Uterus (tissue), 2 donors: ENCODE measurements at regions not wholly inside any gene's neighbourhood (a gene's known extent, or its start where the extent isn't known, plus 50 kb on each side); places are given as distances from the start of the nearest gene placed in this dataset.

Experiments used
- CTCF ChIP-seq, 4 experiments: fragments of 200-600 bp in 2 of 4; fragments of 450-650 bp in 2 of 4; sonication (generic) in 2 of 4; IDR thresholded peaks; one replicate each; pipeline ENCODE4 v1.5.1; 2016 to 2019; ENCODE audit warnings: antibody characterized with exemption in 4 of 4, mild to moderate bottlenecking in 2 of 4, moderate library complexity in 1 of 4
- POLR2A ChIP-seq, 2 donors: fragments of 450-650 bp; IDR thresholded peaks; one replicate each; pipeline ENCODE4 v1.6.1; 2016; ENCODE audit warnings: antibody characterized with exemption in 2 of 2, mild to moderate bottlenecking in 1 of 2, moderate library complexity in 1 of 2

DNA sequence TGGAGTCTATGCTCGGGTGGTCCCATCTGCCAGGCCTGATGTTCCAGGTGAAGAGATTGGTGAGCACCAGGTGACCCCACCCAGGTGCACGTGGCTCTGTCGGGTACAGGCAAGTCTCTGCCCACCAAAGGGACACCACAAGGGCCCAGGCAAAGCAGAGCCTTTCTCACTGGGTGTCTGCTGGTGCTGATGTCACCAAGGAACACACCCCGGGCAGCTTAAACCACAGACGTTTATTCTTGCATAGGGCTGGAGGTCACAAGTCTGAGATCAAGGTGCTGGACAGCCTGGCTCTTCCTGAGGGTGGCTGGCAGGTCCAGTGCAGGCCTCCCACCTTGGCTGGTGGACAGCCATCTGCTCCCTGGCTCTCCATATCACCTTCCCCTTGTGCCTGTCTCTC, 100.7 kb upstream of the CD93 start:
- no peak for TF ChIP-seq POLR2A (IDR thresholded peaks at IDR 0.05)
- TF ChIP-seq CTCF (IDR thresholded peaks at IDR 0.05) = no peak
